ENCODE measurements at regions not wholly inside any gene's neighbourhood (a gene's known extent, or its start where the extent isn't known, plus 50 kb on each side); places are given as distances from the start of the nearest gene placed in this dataset.

GRCh38 chr2:234339011-234339410 is 157.9 kb downstream of the ARL4C start:
- DNase-seq (ENCODE audit: low read depth), result no peak

GRCh38 chr2:234335661-234336228 is 161.1 kb downstream of the ARL4C start:
- peak; percentile 28 for DNase-seq (ENCODE audit: low read depth)

GRCh38 chr2:234334756-234335155 is 162.1 kb downstream of the ARL4C start:
- DNase-seq (ENCODE audit: low read depth), result no peak

- no peak for DNase-seq (ENCODE audit: low read depth)
These were observed 162.7 kb downstream of the ARL4C start for GRCh38 chr2:234334151-234334550.

GRCh38 chr2:234333168-234334130 is 163.4 kb downstream of the ARL4C start:
- DNase-seq (ENCODE audit: low read depth), result no peak

- DNase-seq (ENCODE audit: low read depth), result no peak
These were observed 164.9 kb downstream of the ARL4C start for GRCh38 chr2:234331966-234332365.

GRCh38 chr2:234331566-234331965 is 165.3 kb downstream of the ARL4C start:
- no peak for DNase-seq (ENCODE audit: low read depth)

- DNase-seq (ENCODE audit: low read depth), result no peak
These were observed 166.0 kb downstream of the ARL4C start for GRCh38 chr2:234330902-234331301.

- DNase-seq (ENCODE audit: low read depth), result no peak
These were observed 167.5 kb downstream of the ARL4C start for GRCh38 chr2:234329202-234329960.

GRCh38 chr2:234328444-234328990 is 168.4 kb downstream of the ARL4C start:
- no peak for DNase-seq (ENCODE audit: low read depth)

GRCh38 chr2:234326694-234327093 is 170.2 kb downstream of the ARL4C start:
- no peak for DNase-seq (ENCODE audit: low read depth)

GRCh38 chr2:234324116-234324515 is 172.8 kb downstream of the ARL4C start:
- no peak for DNase-seq (ENCODE audit: low read depth)

- DNase-seq (ENCODE audit: low read depth), result no peak
These were observed 174.0 kb downstream of the ARL4C start for GRCh38 chr2:234322766-234323465.

- no peak for DNase-seq (ENCODE audit: low read depth)
These were observed 176.8 kb downstream of the ARL4C start for GRCh38 chr2:234320066-234320465.

- DNase-seq (ENCODE audit: low read depth), result no peak
These were observed 178.5 kb downstream of the ARL4C start for GRCh38 chr2:234318361-234318760.

- DNase-seq (ENCODE audit: low read depth), result no peak
These were observed 183.3 kb downstream of the ARL4C start for GRCh38 chr2:234313558-234313957.

- no peak for DNase-seq (ENCODE audit: low read depth)
These were observed 186.7 kb downstream of the ARL4C start for GRCh38 chr2:234310166-234310565.

- DNase-seq (ENCODE audit: low read depth), result no peak
These were observed 187.4 kb downstream of the ARL4C start for GRCh38 chr2:234309431-234309830.

GRCh38 chr2:234308813-234309195 is 188.1 kb downstream of the ARL4C start:
- DNase-seq (ENCODE audit: low read depth), result peak; percentile 59

- DNase-seq (ENCODE audit: low read depth), result no peak
These were observed 188.6 kb downstream of the ARL4C start for GRCh38 chr2:234308073-234308812.

Measured in T follicular helper cell (primary cell).